ENCODE measurements at regions not wholly inside any gene's neighbourhood (a gene's known extent, or its start where the extent isn't known, plus 50 kb on each side); places are given as distances from the start of the nearest gene placed in this dataset.
A peak's percentile ranks its signal among the peaks of the same experiment; 100 is the strongest.

DNA sequence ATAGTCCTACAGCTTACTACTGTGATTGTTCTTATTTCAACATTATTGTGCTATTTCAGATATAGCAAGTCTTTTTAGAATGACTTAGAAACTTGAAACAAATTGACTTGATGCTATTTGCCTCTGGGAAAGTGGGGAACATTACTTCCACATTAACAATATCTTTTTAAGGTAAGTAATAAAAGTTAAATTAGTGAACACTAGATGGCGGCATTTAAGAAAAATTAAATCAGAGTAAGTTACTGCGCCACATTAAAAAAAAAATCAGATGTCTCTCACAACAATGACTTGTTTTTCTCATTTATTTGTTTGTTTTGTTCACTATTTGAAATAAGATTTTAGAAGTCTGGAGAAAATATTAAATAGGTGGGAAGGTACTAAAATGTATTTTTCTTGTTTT is 1026.9 kb upstream of the SLIT2 start:
- no peaks in the 10 kb centered on the region for H3K4me1 ChIP-seq (replicated peaks; ENCODE audit: insufficient read depth)
- H3K9me2 ChIP-seq (ENCODE audit: insufficient read depth), result no peaks in the 10 kb centered on the region
- DNase-seq, result peak in 1 of 2 experiments; percentile 35
- H3K79me2 ChIP-seq (ENCODE audit: low read depth), result no peaks in the 10 kb centered on the region
- H3F3A ChIP-seq (ENCODE audit: insufficient read depth, low read depth), result no peaks in the 10 kb centered on the region
- CTCF ChIA-PET, result interaction anchor here (0.7 kb wide), 1 partner anchor 338 kb away, joined by 8 read pairs; no protein-coding TSS in a partner anchor
- no peaks in the 10 kb centered on the region for H3K9me3 ChIP-seq (ENCODE audit: insufficient read depth, low read depth)
- no peak overlapping the region for H3K4me2 ChIP-seq
- no peaks in the 10 kb centered on the region for H3K27me3 ChIP-seq (ENCODE audit: insufficient read depth, low read depth)
- POLR2A ChIA-PET (ENCODE audit: unreplicated experiment), result no interaction called here
- intact Hi-C loops (cut with micrococcal nuclease; ENCODE audit: unreplicated experiment), result loop anchor here (2.0 to 10.0 kb wide), 2 partner anchors 540 to 1024 kb away; no protein-coding TSS in a partner anchor
- no peaks in the 10 kb centered on the region for H3K36me3 ChIP-seq (ENCODE audit: low read depth)
- no peak for TF ChIP-seq EZH2 (IDR thresholded peaks at IDR 0.05; ENCODE audit: low read depth)
- TF ChIP-seq, protein P1, sequence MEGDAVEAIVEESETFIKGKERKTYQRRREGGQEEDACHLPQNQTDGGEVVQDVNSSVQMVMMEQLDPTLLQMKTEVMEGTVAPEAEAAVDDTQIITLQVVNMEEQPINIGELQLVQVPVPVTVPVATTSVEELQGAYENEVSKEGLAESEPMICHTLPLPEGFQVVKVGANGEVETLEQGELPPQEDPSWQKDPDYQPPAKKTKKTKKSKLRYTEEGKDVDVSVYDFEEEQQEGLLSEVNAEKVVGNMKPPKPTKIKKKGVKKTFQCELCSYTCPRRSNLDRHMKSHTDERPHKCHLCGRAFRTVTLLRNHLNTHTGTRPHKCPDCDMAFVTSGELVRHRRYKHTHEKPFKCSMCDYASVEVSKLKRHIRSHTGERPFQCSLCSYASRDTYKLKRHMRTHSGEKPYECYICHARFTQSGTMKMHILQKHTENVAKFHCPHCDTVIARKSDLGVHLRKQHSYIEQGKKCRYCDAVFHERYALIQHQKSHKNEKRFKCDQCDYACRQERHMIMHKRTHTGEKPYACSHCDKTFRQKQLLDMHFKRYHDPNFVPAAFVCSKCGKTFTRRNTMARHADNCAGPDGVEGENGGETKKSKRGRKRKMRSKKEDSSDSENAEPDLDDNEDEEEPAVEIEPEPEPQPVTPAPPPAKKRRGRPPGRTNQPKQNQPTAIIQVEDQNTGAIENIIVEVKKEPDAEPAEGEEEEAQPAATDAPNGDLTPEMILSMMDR (conservative IDR thresholded peaks at IDR 0.05), result peak; percentile 52
- no peaks in the 10 kb centered on the region for H4K20me1 ChIP-seq (ENCODE audit: insufficient read depth)
- H3K27ac ChIP-seq, result no peak overlapping the region
- no peak overlapping the region for H2AFZ ChIP-seq
- H3K4me3 ChIP-seq, result no peak overlapping the region
- no TSS peak for BruUV-seq (replicated peaks)

DNA sequence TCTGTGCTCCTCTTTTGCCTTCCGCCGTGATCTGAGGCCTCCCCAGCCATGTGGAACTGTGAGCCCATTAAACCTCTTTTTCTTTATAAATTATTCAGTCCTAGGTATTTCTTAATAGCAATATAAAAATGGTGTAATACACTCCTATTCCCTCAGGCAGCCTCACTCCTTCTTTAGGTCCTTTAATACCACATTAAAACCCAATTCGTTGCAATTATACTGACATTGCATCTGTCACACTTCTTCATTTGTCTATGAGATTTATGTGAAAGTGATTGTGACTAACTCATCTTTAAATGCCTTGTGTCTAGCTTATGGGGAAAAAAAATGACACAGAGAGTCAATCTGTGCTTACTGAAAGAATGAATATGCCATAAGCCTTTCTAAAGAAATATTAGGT is 1035.2 kb upstream of the SLIT2 start:
- H3K9me3 ChIP-seq (ENCODE audit: insufficient read depth, low read depth), result no peaks in the 10 kb centered on the region
- no peaks in the 10 kb centered on the region for H3K4me1 ChIP-seq (replicated peaks; ENCODE audit: insufficient read depth)
- no peak overlapping the region for H3K4me2 ChIP-seq
- DNase-seq, result no peak
- H3K79me2 ChIP-seq (ENCODE audit: low read depth), result no peaks in the 10 kb centered on the region
- no peaks in the 10 kb centered on the region for H3F3A ChIP-seq (ENCODE audit: insufficient read depth, low read depth)
- H3K27ac ChIP-seq, result no peak overlapping the region
- H3K36me3 ChIP-seq (ENCODE audit: low read depth), result no peaks in the 10 kb centered on the region
- no peaks in the 10 kb centered on the region for H3K27me3 ChIP-seq (ENCODE audit: insufficient read depth, low read depth)
- ChIA-PET CTCF (no interaction called here), POLR2A (ENCODE audit: unreplicated experiment) (no interaction called here)
- H4K20me1 ChIP-seq (ENCODE audit: insufficient read depth), result no peaks in the 10 kb centered on the region
- H2AFZ ChIP-seq, result no peak overlapping the region
- H3K9me2 ChIP-seq (ENCODE audit: insufficient read depth), result no peaks in the 10 kb centered on the region
- TF ChIP-seq, protein P1 (conservative IDR thresholded peaks at IDR 0.05), result no peak
- TF ChIP-seq EZH2 (IDR thresholded peaks at IDR 0.05; ENCODE audit: low read depth), result no peak
- intact Hi-C loops (cut with micrococcal nuclease; ENCODE audit: unreplicated experiment), result no loop called here
- BruUV-seq (replicated peaks), result no TSS peak
- no peak overlapping the region for H3K4me3 ChIP-seq

DNA sequence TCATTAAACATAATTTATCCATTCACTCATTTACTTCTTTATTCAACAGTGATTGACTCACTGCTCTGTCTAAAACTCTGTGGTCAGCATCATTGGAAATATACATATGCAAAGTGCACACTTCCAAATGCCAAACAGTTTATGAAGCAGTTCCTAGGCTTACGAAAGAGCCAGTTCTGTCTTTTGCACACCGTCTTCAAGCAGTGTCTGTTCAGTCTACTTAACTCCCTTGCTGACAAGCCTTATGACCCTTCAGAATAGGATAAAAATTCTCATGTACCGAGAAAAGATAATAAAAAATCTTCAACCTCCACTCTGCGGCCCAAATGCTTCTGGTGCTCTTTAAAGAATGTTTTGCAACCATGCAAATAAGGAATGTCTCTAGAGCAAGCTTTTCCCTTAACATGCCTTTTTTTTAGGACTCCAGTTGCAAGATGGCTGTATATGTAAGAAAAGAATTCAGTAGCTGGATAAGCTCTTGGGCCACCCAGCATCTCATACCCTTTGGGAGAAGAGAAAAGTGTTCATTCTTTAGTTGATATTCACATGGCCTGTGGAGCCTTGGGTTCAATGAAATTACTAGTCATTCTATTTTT is 1037.0 kb upstream of the SLIT2 start:
- POLR2A ChIA-PET (ENCODE audit: unreplicated experiment), result no interaction called here
- Histone ChIP-seq H3K9me3 (ENCODE audit: insufficient read depth, low read depth) (no peaks in the 10 kb centered on the region), H3K36me3 (ENCODE audit: low read depth) (no peaks in the 10 kb centered on the region), H3K79me2 (ENCODE audit: low read depth) (no peaks in the 10 kb centered on the region), H3K4me2 (no peak overlapping the region), H3K27ac (no peak overlapping the region), H3K4me1 (replicated peaks; ENCODE audit: insufficient read depth) (no peaks in the 10 kb centered on the region), H3F3A (ENCODE audit: insufficient read depth, low read depth) (no peaks in the 10 kb centered on the region), H2AFZ (no peak overlapping the region), H3K4me3 (no peak overlapping the region), H3K27me3 (ENCODE audit: insufficient read depth, low read depth) (no peaks in the 10 kb centered on the region), H3K9me2 (ENCODE audit: insufficient read depth) (no peaks in the 10 kb centered on the region), H4K20me1 (ENCODE audit: insufficient read depth) (no peaks in the 10 kb centered on the region)
- DNase-seq, result no peak
- intact Hi-C loops (cut with micrococcal nuclease; ENCODE audit: unreplicated experiment), result no loop called here
- CTCF ChIA-PET, result no interaction called here
- no peak for TF ChIP-seq EZH2 (IDR thresholded peaks at IDR 0.05; ENCODE audit: low read depth)
- TF ChIP-seq, protein P1 (conservative IDR thresholded peaks at IDR 0.05), result no peak
- BruUV-seq (replicated peaks), result no TSS peak

All from PC-9 (cell line).